ENCODE measurements at regions not wholly inside any gene's neighbourhood (a gene's known extent, or its start where the extent isn't known, plus 50 kb on each side); places are given as distances from the start of the nearest gene placed in this dataset.

DNA sequence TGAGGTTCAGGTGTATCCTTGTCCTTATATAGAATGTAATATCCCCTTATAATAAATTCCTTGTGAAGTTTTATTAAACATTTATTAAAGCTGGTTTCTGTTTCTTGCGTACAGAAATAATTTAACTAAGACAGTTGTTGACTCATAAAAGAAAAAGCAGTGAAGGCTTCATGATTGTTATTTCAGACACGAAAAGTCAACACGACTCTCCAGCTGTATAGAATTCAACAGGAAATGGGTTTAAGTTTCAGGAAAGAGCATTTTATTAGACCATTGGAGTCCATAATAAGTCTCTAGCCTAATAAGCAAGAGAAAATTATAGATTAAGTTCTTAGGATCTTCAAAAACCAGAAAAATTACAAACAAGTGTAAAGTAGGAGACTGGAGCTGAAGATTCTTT, 62.2 kb downstream of the KCNE4 start:
- Histone ChIP-seq H3K4me2 (no peak overlapping the region), H3K9ac (no peak overlapping the region), H2AFZ (ENCODE audit: low read depth) (no peak overlapping the region), H4K20me1 (ENCODE audit: insufficient read depth) (no peaks in the 10 kb centered on the region), H3K36me3 (ENCODE audit: insufficient read depth) (no peaks in the 10 kb centered on the region), H3K27me3 (ENCODE audit: insufficient read depth, low read depth) (no peaks in the 10 kb centered on the region), H3K4me3 (IDR thresholded peaks at IDR 0.05; ENCODE audit: insufficient read depth, low read depth, low read length) (no peak overlapping the region), H3K79me2 (ENCODE audit: insufficient read depth, low read depth) (no peaks in the 10 kb centered on the region), H3K4me1 (ENCODE audit: low read depth, poor library complexity, severe bottlenecking) (no peaks in the 10 kb centered on the region), H3K27ac (no peak overlapping the region)
- TF ChIP-seq, protein P1, sequence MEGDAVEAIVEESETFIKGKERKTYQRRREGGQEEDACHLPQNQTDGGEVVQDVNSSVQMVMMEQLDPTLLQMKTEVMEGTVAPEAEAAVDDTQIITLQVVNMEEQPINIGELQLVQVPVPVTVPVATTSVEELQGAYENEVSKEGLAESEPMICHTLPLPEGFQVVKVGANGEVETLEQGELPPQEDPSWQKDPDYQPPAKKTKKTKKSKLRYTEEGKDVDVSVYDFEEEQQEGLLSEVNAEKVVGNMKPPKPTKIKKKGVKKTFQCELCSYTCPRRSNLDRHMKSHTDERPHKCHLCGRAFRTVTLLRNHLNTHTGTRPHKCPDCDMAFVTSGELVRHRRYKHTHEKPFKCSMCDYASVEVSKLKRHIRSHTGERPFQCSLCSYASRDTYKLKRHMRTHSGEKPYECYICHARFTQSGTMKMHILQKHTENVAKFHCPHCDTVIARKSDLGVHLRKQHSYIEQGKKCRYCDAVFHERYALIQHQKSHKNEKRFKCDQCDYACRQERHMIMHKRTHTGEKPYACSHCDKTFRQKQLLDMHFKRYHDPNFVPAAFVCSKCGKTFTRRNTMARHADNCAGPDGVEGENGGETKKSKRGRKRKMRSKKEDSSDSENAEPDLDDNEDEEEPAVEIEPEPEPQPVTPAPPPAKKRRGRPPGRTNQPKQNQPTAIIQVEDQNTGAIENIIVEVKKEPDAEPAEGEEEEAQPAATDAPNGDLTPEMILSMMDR (conservative IDR thresholded peaks at IDR 0.05; ENCODE audit: low read depth, low read length), result no peak

DNA sequence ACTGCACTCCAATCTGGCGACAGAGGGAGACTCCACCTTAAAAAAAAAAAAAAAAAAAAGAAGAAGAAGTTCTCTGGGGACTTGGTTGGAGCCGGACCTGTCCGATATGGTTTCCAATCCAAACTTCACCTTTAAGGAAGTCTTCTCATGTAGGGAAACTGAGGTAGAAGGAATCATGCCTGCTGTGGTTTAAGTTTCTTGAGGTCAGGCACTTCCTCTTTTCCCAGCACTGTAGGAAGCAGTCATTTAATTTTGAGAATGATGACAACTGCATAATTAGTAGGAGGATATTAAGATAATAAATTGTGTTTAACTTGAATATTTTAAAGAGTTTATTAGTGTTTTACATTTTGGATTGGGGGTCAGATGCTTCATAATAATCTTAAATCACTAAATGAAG, 62.9 kb downstream of the KCNE4 start:
- H3K27me3 ChIP-seq (ENCODE audit: insufficient read depth, low read depth), result no peaks in the 10 kb centered on the region
- H3K27ac ChIP-seq, result no peak overlapping the region
- no peak overlapping the region for H3K9ac ChIP-seq
- H3K4me3 ChIP-seq (IDR thresholded peaks at IDR 0.05; ENCODE audit: insufficient read depth, low read depth, low read length), result no peak overlapping the region
- H3K4me2 ChIP-seq, result no peak overlapping the region
- no peaks in the 10 kb centered on the region for H3K4me1 ChIP-seq (ENCODE audit: low read depth, poor library complexity, severe bottlenecking)
- no peaks in the 10 kb centered on the region for H3K79me2 ChIP-seq (ENCODE audit: insufficient read depth, low read depth)
- H3K36me3 ChIP-seq (ENCODE audit: insufficient read depth), result no peaks in the 10 kb centered on the region
- TF ChIP-seq, protein P1 (conservative IDR thresholded peaks at IDR 0.05; ENCODE audit: low read depth, low read length), result no peak
- no peak overlapping the region for H2AFZ ChIP-seq (ENCODE audit: low read depth)
- no peaks in the 10 kb centered on the region for H4K20me1 ChIP-seq (ENCODE audit: insufficient read depth)

DNA sequence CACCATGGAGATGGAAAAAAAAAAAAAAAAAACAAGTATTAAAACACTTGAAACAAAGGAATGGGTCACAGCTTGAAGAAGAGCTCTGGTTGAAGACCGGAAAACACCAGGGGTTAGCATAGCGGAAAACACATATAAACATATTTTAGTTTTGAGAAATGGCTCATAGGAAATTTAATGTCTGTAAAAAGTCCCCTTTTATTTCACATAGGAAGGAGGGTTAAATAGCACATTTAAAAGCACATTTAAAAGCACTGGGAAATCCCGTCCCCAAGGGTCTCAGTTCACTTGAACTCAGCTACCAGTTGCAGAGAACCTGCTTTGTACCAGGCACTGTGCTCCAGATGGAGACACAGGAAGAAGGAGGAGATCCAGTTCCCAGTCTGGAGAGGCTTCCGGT, 65.5 kb downstream of the KCNE4 start:
- H2AFZ ChIP-seq (ENCODE audit: low read depth), result no peak overlapping the region
- H3K4me1 ChIP-seq (ENCODE audit: low read depth, poor library complexity, severe bottlenecking), result no peaks in the 10 kb centered on the region
- TF ChIP-seq, protein P1 (conservative IDR thresholded peaks at IDR 0.05; ENCODE audit: low read depth, low read length), result no peak

DNA sequence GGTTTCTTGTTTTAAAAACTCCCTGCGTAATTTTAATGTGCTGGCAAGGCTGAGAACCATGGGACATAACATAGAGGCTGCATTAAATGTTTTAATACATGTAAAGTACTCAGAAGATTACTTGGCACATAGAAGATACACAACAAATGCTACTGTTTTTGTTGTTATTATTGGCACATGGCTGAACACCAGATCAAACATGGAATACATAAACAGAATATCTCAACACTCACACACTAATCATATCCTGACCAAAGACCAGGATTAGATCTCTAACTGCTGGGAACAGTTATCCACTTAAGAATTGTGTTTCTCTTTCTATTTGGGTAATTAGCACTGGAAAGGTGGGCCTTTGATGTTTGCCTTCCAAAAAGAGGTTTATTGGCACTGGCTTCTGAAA, 69.3 kb downstream of the KCNE4 start:
- Histone ChIP-seq H3K9ac (no peak overlapping the region), H2AFZ (ENCODE audit: low read depth) (no peak overlapping the region), H3K4me2 (no peak overlapping the region), H3K4me1 (ENCODE audit: low read depth, poor library complexity, severe bottlenecking) (no peaks in the 10 kb centered on the region), H4K20me1 (ENCODE audit: insufficient read depth) (no peaks in the 10 kb centered on the region), H3K27me3 (ENCODE audit: insufficient read depth, low read depth) (no peaks in the 10 kb centered on the region), H3K4me3 (IDR thresholded peaks at IDR 0.05; ENCODE audit: insufficient read depth, low read depth, low read length) (no peak overlapping the region), H3K27ac (no peak overlapping the region), H3K36me3 (ENCODE audit: insufficient read depth) (no peaks in the 10 kb centered on the region), H3K79me2 (ENCODE audit: insufficient read depth, low read depth) (no peaks in the 10 kb centered on the region)
- TF ChIP-seq, protein P1 (conservative IDR thresholded peaks at IDR 0.05; ENCODE audit: low read depth, low read length), result no peak

More for the DNA sequence above, 65.5 kb downstream of the KCNE4 start:
- no peaks in the 10 kb centered on the region for H4K20me1 ChIP-seq (ENCODE audit: insufficient read depth)
- no peaks in the 10 kb centered on the region for H3K36me3 ChIP-seq (ENCODE audit: insufficient read depth)
- H3K27ac ChIP-seq, result no peak overlapping the region
- H3K4me3 ChIP-seq (IDR thresholded peaks at IDR 0.05; ENCODE audit: insufficient read depth, low read depth, low read length), result no peak overlapping the region
- H3K4me2 ChIP-seq, result no peak overlapping the region
- no peaks in the 10 kb centered on the region for H3K79me2 ChIP-seq (ENCODE audit: insufficient read depth, low read depth)
- H3K9ac ChIP-seq, result no peak overlapping the region
- no peaks in the 10 kb centered on the region for H3K27me3 ChIP-seq (ENCODE audit: insufficient read depth, low read depth)

Data from KMS-11 (cell line).